HG02884 (cell line): ENCODE measurements at regions not wholly inside any gene's neighbourhood (a gene's known extent, or its start where the extent isn't known, plus 50 kb on each side); places are given as distances from the start of the nearest gene placed in this dataset.
A peak's percentile ranks its signal among the peaks of the same experiment; 100 is the strongest.

Experiments
- ATAC-seq: cut with Tn5 transposase; IDR thresholded peaks from one replicate; pipeline ENCODE4 v1.9.1; 2021; ENCODE audit warnings: mild to moderate bottlenecking, moderate library complexity; ENCODE audit not compliant: unreplicated experiment

- ATAC-seq: no peak
Observed at GRCh38 chr4:156193106-156193505, 239.4 kb upstream of the CTSO start.

- no peak for ATAC-seq
Observed at GRCh38 chr4:156192033-156192432, 238.4 kb upstream of the CTSO start.

- no peak for ATAC-seq
Observed at GRCh38 chr4:156191044-156191781, 237.5 kb upstream of the CTSO start.

- no peak for ATAC-seq
Observed at GRCh38 chr4:156190615-156191014, 236.9 kb upstream of the CTSO start.

GRCh38 chr4:156188596-156188995, 234.9 kb upstream of the CTSO start:
- ATAC-seq: no peak

GRCh38 chr4:156186111-156186510, 232.4 kb upstream of the CTSO start:
- no peak for ATAC-seq

- no peak for ATAC-seq
Observed at GRCh38 chr4:156185514-156186055, 231.9 kb upstream of the CTSO start.

GRCh38 chr4:156182269-156182668, 228.6 kb upstream of the CTSO start:
- ATAC-seq: no peak

GRCh38 chr4:156177941-156178340, 224.3 kb upstream of the CTSO start:
- no peak for ATAC-seq

GRCh38 chr4:156176896-156177295, 223.2 kb upstream of the CTSO start:
- ATAC-seq: no peak

- ATAC-seq: no peak
Observed at GRCh38 chr4:156173937-156174336, 220.3 kb upstream of the CTSO start.

GRCh38 chr4:156173486-156173885, 219.8 kb upstream of the CTSO start:
- no peak for ATAC-seq

GRCh38 chr4:156169861-156170260, 216.2 kb upstream of the CTSO start:
- ATAC-seq: no peak

- ATAC-seq: peak; percentile 67
Observed at GRCh38 chr4:156169011-156169410, 215.3 kb upstream of the CTSO start.

- ATAC-seq: no peak
Observed at GRCh38 chr4:156168288-156168687, 214.6 kb upstream of the CTSO start.

- peak; percentile 96 for ATAC-seq
Observed at GRCh38 chr4:156158747-156159146, 205.1 kb upstream of the CTSO start.

GRCh38 chr4:156154978-156155377, 201.3 kb upstream of the CTSO start:
- ATAC-seq: no peak

GRCh38 chr4:156146571-156146970, 192.9 kb upstream of the CTSO start:
- no peak for ATAC-seq

GRCh38 chr4:156144961-156145360, 191.3 kb upstream of the CTSO start:
- no peak for ATAC-seq

GRCh38 chr4:156138781-156139280, 185.2 kb upstream of the CTSO start:
- no peak for ATAC-seq

- no peak for ATAC-seq
Observed at GRCh38 chr4:156137679-156138473, 184.2 kb upstream of the CTSO start.

- ATAC-seq: no peak
Observed at GRCh38 chr4:156132196-156132595, 178.5 kb upstream of the CTSO start.
